NCI-H345 treated with DMSO at 0.1 percent for 48 hours (cell line): ENCODE measurements at regions not wholly inside any gene's neighbourhood (a gene's known extent, or its start where the extent isn't known, plus 50 kb on each side); places are given as distances from the start of the nearest gene placed in this dataset.
A peak's percentile ranks its signal among the peaks of the same experiment; 100 is the strongest.
"Not testable (repeated sequence)": the region's sequence is repeated elsewhere in the genome, so short reads cannot be mapped to it uniquely, and the experiment has no call there.

Experiments
- DNase-seq: peaks from one replicate; lab custom pipeline; 2025; ENCODE audit not compliant: unreplicated experiment; lab: John Stamatoyannopoulos, UW

DNA sequence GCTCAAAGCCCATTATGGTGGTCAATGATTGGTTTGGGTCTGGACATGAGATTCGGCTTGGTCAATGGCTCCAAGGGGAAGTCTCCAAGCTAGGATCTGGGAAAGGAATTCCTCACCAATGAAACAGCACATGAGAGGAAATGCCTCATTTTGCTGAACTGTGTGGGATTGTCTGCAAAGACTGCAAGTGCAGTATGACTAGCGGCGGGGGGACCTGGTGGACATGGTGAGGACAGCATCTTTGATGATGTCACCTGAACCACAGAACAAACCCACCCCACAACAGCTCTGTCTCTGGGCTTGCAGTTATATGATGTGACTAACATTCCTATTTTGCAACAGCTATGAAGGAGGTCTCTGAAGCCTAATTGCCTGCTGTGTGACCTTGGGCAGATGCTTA, 50.6 kb upstream of the NKD1 start:
- no peak for DNase-seq

DNA sequence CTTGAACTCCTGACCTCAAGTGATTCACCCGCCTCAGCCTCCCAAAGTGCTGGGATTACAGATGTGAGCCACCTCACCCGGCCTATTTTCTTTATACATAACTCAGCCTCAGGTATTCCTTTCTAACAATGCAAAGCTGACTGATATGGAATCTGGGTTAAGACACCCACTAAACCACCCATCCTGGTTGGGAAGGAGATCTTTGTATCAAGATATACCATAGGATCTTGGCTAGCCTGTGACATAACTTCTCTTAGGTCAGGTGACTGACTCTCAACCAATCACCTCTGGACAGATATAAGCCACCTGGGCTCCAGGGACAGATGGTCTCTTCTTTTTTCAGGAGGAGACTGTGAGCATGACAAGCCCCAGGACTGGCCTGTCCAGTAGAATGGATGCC, 51.2 kb upstream of the NKD1 start:
- no peak for DNase-seq

DNA sequence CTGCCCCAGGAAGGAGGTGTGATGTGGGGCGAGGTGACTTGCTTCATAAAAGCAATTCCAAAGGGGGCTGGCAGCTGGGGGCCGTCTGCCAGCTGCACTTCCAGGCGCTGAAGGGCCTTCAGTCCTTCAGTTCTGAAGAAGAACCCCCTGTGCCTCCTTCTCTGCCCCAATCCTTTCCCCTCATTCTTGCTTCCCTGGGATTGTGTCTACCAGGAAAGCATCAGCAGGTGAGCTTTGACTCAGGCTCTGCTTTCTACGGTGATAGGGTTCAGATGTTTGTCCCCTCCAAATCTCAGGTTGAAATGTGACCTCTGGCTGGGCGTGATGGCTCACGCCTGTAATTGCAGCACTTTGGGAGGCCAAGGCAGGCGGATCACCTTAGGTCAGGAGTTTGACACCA, 52.5 kb upstream of the NKD1 start:
- DNase-seq, result no peak

DNA sequence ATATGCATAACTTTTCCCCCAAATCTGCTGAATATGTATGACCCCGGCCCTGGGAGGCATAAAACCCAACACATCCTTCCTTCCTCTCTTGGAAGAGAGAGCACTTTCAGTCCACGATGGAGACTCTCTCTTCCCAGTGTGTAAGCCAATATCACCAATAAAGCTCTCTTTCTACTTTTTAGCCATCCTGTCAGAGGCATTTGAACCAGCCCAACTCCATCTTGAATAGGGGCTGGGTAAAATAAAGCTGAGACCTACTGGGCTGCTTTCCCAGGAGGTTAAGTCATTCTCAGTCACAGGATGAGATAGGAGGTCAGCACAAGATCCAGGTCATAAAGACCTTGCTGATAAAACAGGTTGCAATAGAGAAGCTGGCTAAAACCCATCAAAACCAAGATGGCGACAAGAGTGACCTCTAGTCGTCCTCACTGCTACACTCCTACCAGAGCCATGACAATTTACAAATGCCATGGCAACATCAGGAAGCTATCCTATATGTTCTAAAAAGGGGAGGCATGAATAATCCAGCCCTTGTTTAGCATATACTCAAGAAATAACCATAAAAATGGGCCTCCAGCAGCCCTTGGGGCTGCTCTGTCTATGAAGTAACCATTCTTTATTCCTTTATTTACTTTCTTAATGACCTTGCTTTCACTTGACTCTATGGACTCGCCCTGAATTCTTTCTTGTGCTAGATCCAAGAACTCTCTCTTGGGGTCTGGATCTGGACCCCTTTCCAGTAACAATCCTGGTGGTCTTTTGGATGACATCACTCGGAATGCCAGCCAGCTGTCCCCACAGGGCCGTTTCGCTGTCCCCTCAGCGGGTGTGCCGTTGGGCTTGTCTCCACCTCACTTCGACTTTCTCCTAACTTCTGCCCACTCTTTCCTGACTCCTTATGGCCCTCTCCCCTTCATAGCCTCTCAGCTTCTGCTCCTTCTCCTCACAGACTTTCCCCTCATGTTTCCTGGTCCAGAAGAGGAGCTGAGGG, 53.4 kb upstream of the NKD1 start:
- no peak for DNase-seq

DNA sequence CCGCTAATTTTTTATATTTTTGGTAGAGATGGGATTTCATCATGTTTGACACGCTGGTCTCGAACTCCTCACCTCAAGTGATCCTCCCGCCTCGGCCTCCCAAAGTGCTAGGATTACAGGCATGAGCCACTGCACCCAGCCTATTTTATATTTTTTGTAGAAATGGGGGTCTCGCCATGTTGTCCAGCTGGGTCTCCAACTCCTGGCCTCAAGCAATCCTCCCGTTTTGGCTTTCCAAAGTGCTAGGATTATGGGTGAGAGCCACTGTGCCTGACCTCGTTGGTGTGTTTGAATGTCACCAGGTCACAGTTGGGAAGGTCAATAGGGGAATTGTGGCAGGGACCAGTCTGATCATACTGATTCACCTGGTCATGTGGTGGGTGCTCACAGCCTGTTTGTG, 56.7 kb upstream of the NKD1 start:
- DNase-seq, result no peak

DNA sequence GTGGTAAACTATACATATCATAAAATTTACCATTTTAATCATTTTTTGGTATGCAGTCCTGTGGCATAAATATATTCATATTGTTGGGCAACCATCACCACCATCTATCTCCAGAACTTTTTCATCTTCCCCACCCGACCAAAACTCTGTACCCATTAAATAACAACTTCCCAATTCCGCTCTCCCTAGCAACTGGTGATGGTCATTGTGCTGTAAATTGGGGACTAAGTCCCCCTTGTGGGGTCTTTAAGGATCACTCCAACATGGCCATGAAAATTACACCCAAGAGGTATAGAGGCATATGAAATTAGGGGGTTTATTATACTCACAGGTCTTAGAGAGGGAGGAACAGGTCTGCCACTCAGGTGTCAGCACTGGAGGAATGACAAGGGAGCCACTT, 57.4 kb upstream of the NKD1 start:
- no peak for DNase-seq

DNA sequence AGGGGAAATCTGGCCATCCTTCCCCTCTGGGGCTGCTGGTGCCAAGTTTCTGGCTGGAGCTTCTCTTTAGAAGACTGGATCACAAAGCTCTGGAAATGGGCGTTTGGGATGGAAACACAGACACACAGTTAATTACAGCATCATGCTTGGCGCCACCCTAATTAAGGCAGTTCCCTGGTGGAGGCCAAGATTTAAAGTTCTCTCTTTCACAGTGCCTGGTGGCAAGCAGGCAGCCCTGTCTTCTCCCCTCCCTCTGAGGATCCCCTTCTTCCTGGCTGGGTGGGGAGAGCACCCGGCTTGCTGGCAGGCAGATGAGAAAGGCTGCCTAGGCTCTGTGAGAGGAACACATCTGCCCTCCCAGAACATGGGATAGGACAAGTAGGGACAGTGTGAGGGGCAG, 59.0 kb upstream of the NKD1 start:
- DNase-seq, result no peak

DNA sequence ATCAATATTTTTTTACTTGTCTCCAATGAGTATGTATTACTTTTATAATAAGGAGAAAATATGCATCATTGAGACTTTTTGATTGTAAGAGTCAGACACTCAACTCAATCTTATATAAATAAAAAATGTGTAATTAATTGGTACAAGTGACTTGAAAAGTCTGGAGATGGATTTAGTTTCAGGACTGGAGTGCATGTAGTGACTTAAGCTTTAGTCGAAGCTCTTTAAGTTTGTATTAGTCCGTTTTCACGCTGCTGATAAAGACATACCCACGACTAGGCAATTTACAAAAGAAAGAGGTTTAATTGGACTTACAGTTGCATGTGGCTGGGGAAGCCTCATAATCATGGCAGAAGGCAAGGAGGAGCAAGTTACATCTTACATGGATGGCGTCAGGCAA, 60.7 kb upstream of the NKD1 start:
- no peak for DNase-seq

DNA sequence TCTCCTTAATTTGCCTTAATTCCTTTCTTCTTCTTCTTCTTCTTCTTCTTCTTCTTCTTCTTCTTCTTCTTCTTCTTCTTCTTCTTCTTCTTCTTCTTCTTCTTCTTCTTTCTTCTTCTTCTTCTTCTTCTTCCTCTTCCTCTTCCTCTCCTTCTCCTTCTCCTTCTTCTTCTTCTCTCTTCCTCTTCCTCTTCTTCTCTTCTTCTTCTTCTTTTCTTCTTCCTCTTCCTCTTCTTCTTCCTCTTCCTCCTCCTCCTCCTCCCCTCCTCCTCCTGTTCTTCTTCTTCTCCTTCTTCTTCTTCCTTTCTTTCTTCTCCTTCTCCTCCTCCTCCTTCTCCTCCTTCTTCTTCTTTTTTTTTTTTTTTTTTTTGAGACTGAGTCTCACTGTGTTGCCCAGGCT, 62.0 kb upstream of the NKD1 start:
- not testable (repeated sequence) for DNase-seq

DNA sequence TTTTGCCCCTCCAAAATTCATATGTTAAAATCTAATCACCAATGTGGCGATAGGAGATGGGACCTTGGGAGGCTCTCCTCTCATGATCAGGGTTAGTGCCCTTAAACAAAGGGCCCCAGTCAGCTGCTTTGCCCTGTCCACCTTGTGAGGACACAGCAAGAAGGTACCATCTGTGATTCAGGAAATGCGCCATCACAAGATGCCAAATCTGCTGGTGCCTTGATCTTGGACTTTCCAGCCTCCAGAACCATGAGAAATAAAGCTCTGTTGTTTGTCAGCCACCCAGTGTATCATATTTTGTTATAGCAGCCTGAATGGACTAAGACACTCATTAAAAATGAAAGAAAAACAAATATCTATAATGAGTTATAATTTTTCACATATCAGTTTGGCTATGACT, 63.0 kb upstream of the NKD1 start:
- DNase-seq, result no peak

DNA sequence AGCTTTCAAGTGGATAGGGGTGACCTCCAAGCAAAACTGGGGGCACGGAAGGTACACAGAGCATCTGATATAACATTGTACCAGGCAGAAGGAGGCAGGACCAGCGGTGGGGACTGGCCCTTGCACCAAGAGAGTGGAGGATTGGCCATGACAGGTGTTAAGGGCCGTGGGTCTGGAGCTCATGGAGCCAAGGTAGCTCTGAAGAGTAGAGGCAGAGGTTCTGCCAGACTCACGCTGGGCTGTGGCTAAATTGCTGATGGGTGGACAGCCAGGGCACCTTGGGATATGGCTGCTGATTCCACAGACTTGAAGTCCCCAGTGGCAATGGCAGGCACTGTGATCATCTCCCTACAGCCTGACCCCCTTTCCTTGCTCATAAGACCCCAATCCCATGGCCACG, 65.9 kb upstream of the NKD1 start:
- no peak for DNase-seq

DNA sequence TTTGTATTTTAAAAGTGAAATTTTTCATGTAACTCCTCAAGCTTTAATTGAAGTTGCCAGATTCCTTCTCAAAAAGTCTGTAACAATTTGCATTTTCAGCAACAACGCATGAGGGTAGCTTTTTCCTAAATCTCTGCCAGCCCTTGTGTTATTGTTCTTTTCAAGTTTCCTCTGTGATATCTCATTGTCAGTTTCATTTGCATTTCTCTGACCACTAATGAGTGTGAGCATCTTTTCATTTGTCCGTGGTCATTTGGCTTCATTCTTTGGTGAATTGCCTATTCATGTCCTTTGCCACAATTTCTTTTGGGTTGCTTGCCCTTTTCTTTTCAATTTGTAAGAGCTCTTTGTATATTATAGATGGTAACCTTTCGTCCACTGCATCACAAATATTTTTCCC, 68.0 kb upstream of the NKD1 start:
- no peak for DNase-seq

DNA sequence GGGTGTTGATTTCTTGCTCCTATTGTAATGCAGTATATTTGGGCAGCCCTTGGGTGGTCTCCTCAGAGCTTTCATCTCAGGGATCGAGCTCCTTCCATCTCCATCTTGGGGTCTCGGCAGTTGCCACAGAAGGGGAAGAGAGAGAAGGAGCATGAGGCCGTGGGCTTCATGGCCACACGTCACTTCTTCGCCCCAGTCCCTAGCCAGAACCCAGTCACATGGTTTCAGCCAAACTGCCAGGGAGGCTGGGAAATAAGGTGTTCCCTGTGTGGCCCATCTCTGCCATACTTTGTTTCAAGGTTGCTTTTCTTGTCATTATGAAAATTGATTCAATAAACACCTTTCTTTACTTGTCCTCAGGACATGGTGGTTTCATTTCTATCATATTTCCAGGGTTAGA, 68.4 kb upstream of the NKD1 start:
- no peak for DNase-seq

DNA sequence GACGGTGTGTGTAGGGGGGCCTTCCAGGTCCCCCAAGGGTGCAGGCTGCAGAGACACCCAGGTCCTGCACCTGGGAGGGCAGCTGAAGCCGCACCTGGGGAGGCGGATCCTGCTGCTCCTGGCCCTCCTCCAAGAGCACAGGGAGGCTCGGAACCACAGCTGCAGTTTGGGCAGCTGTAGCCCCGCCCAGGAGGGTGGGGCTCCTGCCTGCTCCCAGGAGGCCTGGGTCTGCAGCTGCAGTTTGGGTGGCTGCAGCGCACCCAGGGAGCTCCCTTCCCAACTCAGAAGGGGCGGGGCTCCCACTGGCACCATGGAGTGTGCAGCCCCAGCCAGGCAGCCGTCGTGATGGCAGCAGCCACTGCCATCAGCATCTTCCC, 69.4 kb upstream of the NKD1 start:
- DNase-seq, result peak; percentile 63

DNA sequence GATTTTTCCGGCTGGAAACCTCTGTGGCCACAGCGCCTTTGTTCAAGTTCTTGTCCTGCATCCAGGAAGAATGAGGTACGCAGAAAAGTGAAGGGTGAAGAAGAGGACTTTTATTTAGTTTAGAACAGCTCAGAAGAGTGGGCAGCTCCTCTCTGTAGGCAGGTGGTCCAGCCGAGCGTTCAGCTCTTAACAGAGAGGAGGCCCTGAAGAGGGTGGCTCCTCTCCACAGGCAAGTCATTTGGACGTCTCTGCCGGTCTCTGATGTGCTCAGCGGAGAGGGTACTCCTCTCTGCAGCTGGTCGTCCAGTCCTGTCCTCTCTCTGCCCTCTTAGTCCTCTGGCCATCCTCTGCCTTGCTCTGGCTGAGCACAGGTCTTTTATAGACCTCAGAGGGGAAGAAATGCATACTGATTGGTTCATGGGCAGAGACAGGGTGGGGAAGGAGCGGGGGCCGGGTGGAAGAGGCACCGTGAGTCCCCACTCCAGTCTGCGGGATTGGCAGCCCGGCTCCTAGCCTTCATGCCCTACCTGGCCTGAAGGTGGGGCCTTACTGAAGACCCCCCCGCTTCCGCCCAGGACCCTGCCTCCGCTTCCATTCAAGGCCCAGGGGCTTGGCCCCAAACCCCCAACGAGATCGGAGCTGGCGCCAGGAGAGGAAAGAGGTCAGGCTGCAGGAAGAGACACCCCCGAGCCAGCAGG, 70.0 kb upstream of the NKD1 start:
- no peak for DNase-seq

DNA sequence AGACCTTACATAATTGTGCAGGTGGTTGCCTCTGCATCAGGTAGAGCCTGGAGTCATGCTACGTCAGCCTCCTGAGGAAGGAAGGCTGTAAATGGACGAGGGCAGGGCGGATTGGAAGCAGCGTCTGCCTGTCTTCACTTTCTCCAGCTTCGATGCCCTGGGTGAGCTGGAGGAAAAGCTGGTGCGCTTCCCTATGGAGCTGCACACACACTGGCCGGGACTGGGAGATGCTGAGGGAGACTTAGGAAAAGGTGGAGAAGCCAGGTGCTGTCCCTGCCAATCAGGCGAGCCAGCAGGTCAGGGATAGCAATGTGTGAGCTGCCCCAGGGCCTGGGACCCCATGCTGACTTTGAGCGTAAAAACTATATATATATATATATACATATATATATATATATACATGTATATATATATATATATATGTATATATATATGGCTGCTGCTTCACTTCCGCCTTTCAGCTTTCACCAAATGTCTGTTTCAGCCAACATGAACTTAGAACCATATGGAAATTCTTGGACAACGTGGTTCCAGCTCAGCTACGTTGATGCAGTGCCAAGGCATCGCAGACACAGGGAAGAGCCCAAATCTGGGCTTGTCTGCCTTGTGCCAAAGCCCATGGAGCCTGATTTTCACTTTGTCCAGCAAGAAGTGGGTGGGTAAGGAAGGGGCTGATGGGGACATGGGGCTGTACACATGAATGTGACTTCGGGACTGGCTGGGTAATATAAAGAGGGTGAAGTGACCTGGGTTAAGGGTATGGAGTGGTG, 71.5 kb upstream of the NKD1 start:
- DNase-seq, result no peak

DNA sequence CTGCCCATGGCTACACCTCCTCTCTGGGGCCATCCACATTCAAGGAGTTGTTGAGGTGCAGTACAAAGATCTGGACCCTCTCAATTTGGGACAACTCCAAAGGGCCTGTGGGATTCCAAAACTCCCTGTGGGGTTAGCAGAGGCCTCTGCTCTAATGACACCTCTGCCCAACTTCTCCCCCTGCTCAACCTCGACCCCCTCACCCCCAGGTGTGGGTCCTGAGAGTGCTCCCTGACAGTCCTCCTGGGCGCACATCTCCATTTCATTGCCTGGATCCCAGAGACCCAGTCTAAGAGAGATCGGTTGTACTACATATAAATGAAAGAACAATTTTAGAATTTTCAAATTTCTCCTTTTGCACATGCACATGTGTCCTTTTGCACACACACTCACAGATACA, 73.0 kb upstream of the NKD1 start:
- no peak for DNase-seq

DNA sequence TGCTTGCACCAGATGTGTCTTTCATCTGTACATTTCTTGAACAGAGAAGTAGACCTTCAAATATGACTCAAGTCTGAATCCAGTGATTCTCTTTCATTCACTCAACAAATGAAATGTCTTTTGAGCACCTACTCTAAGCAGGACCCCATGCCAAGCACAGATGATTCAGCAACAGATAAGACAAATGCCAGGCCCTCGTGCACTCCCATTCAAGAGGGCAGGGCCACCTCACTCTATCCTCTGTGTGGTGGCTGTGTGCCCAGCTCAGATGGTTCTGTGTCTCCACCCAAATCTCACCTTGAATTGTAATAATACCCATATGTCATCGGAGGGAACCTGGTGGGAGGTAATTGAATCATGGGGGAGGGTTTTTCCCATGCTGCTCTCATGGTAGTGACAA, 74.1 kb upstream of the NKD1 start:
- no peak for DNase-seq

DNA sequence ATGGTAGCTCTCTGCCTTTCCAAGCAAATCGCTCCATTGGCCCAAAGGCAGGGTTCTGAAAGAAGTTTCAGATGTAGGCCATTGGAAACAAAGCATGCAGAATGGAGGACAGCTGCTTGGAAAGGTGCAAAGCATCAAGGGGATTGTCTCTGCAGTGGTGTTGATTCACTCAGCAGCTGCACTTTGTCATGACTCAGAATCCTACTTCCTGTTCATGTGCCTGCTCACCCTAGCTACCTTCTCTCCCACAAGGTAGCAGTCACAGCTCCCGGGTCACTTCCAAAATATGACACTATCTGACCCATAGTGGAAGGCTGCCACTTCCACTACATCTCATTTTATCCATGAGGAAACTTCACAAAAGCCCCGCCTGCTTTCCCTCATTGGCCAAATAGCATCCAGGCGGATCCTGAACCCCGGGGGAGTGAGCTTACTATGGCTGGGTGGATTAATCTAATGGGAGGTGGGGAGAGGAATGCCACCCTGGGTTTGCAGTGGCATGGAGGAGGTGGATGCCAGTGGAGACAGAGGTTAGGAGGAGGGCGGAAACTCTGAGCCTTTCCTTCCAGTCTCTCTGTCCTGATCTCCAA, 74.7 kb upstream of the NKD1 start:
- no peak for DNase-seq

DNA sequence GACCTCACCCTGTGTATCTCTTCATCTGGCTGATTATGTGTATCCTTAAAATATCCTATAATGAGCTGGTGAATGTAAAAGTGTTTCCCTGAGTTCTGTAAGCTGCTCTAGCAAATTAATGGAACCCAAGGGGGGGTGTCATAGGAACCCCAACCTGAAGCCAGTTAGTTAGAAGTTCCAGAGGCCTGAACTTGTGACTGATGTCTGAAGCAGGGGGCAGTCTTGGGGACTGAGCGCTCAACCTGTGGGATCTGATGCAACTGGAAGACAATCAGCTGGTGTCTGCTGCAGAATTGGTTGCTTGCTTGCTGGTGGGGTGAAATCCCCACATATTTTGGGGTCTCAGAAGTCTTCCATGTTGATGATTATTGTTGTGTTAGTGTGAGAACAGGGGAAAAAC, 75.7 kb upstream of the NKD1 start:
- DNase-seq, result no peak

DNA sequence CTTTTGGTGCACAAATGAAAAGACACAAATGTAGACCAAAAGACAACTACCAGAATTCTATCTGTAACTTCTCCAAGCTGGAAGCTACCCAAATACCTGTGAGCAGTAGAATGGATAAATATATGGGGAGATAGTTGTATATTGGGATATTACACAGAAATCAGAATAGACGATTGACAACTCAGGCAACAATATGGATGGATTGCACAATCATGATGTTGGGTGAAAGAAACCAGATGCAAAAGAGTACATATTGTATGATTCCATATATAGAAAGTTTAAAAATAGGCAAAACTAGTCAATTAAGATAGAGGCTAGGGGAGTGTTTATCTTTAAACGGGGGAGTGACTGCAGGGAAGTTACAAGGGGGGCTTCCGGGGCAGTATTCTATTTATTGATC, 77.5 kb upstream of the NKD1 start:
- DNase-seq, result no peak
